Osteoblast (primary cell): ENCODE measurements at regions not wholly inside any gene's neighbourhood (a gene's known extent, or its start where the extent isn't known, plus 50 kb on each side); places are given as distances from the start of the nearest gene placed in this dataset.

Experiments used
- DNase-seq: peaks from one replicate; pipeline ENCODE4 v3.0.0; 2011; ENCODE audit warnings: low spot score, mixed read lengths; ENCODE audit not compliant: insufficient read length; ENCODE audit errors: missing footprints
- H2AFZ ChIP-seq: 2 replicates; pipeline ENCODE4 v1.6.0; 2011; ENCODE audit warnings: mild to moderate bottlenecking, low read length
- H3K27ac ChIP-seq: 2 replicates; pipeline ENCODE4 v1.5.1; 2011; ENCODE audit warnings: mild to moderate bottlenecking, low read depth, low read length, moderate library complexity
- H3K27me3 ChIP-seq: 2 replicates; pipeline ENCODE4 v1.6.0; 2012; ENCODE audit warnings: mild to moderate bottlenecking, control low read depth, inconsistent platforms, low read length, moderate library complexity; ENCODE audit not compliant: insufficient read depth
- H3K36me3 ChIP-seq: 2 replicates; pipeline ENCODE4 v1.5.1; 2011; ENCODE audit warnings: mild to moderate bottlenecking, low read length, control low read depth, moderate library complexity; ENCODE audit not compliant: insufficient read depth
- H3K4me1 ChIP-seq: 2 replicates; pipeline ENCODE4 v1.5.1; 2011; ENCODE audit warnings: mild to moderate bottlenecking, low read length, control low read depth, moderate library complexity; ENCODE audit not compliant: insufficient read depth
- H3K4me2 ChIP-seq: 2 replicates; pipeline ENCODE4 v1.6.0; 2011; ENCODE audit warnings: mild to moderate bottlenecking, low read length; ENCODE audit not compliant: insufficient read depth
- H3K4me3 ChIP-seq: fragments of 200-600 bp; sonication (generic); 3 replicates; pipeline ENCODE4 v1.5.1; 2012; ENCODE audit warnings: mild to moderate bottlenecking, low read length, inconsistent platforms; ENCODE audit not compliant: insufficient read depth
- H3K79me2 ChIP-seq: 2 replicates; pipeline ENCODE4 v1.6.0; 2012; ENCODE audit warnings: mild to moderate bottlenecking, low read length, control low read depth, inconsistent platforms; ENCODE audit not compliant: insufficient read depth
- H3K9me3 ChIP-seq: 2 replicates; pipeline ENCODE4 v1.5.1; 2011; ENCODE audit warnings: low read depth, low read length, control low read depth
- H4K20me1 ChIP-seq: 2 replicates; pipeline ENCODE4 v1.6.0; 2012; ENCODE audit warnings: mild to moderate bottlenecking, low read length, control low read depth; ENCODE audit not compliant: insufficient read depth
- CTCF ChIP-seq: IDR thresholded peaks from 2 replicates; pipeline ENCODE4 v1.5.1; 2011; ENCODE audit warnings: mild to moderate bottlenecking, low read depth, low read length, moderate library complexity; ENCODE audit errors: extremely low read depth

GRCh38 chr18:27704736-27705361 lies 472.1 kb downstream of the CDH2 start:
- H3K4me1 ChIP-seq: no peaks in the 10 kb centered on the region
- no peak overlapping the region for H2AFZ ChIP-seq
- H3K27me3 ChIP-seq: no peaks in the 10 kb centered on the region
- H3K4me3 ChIP-seq: no peak overlapping the region
- no peaks in the 10 kb centered on the region for H3K9me3 ChIP-seq
- DNase-seq: no peak
- H3K79me2 ChIP-seq: no peaks in the 10 kb centered on the region
- TF ChIP-seq CTCF: no peak
- H4K20me1 ChIP-seq: no peaks in the 10 kb centered on the region
- H3K36me3 ChIP-seq: no peaks in the 10 kb centered on the region
- no peak overlapping the region for H3K27ac ChIP-seq
- no peak overlapping the region for H3K4me2 ChIP-seq

GRCh38 chr18:27699137-27699536 lies 477.8 kb downstream of the CDH2 start:
- Histone ChIP-seq H3K27me3 (no peaks in the 10 kb centered on the region), H4K20me1 (no peaks in the 10 kb centered on the region), H2AFZ (no peak overlapping the region), H3K79me2 (no peaks in the 10 kb centered on the region), H3K36me3 (no peaks in the 10 kb centered on the region), H3K4me3 (no peak overlapping the region), H3K27ac (no peak overlapping the region), H3K9me3 (no peaks in the 10 kb centered on the region), H3K4me2 (no peak overlapping the region), H3K4me1 (no peaks in the 10 kb centered on the region)
- DNase-seq: no peak
- no peak for TF ChIP-seq CTCF

- TF ChIP-seq CTCF: no peak
- Histone ChIP-seq H3K4me3 (no peak overlapping the region), H3K9me3 (no peaks in the 10 kb centered on the region), H3K27ac (no peak overlapping the region), H3K36me3 (no peaks in the 10 kb centered on the region), H3K4me1 (no peaks in the 10 kb centered on the region), H3K27me3 (no peaks in the 10 kb centered on the region), H2AFZ (no peak overlapping the region), H3K4me2 (no peak overlapping the region), H4K20me1 (no peaks in the 10 kb centered on the region), H3K79me2 (no peaks in the 10 kb centered on the region)
- no peak for DNase-seq
Measured at GRCh38 chr18:27696148-27696547, 480.8 kb downstream of the CDH2 start.

- TF ChIP-seq CTCF: no peak
- H3K27ac ChIP-seq: no peak overlapping the region
- H4K20me1 ChIP-seq: no peaks in the 10 kb centered on the region
- H2AFZ ChIP-seq: no peak overlapping the region
- DNase-seq: no peak
- H3K27me3 ChIP-seq: no peaks in the 10 kb centered on the region
- H3K4me3 ChIP-seq: no peak overlapping the region
- no peaks in the 10 kb centered on the region for H3K4me1 ChIP-seq
- H3K9me3 ChIP-seq: no peaks in the 10 kb centered on the region
- H3K79me2 ChIP-seq: no peaks in the 10 kb centered on the region
- H3K36me3 ChIP-seq: no peaks in the 10 kb centered on the region
- no peak overlapping the region for H3K4me2 ChIP-seq
Measured at GRCh38 chr18:27695503-27695902, 481.4 kb downstream of the CDH2 start.
